ENCODE measurements at regions not wholly inside any gene's neighbourhood (a gene's known extent, or its start where the extent isn't known, plus 50 kb on each side); places are given as distances from the start of the nearest gene placed in this dataset.
"Not testable (repeated sequence)": the region's sequence is repeated elsewhere in the genome, so short reads cannot be mapped to it uniquely, and the experiment has no call there.

DNA sequence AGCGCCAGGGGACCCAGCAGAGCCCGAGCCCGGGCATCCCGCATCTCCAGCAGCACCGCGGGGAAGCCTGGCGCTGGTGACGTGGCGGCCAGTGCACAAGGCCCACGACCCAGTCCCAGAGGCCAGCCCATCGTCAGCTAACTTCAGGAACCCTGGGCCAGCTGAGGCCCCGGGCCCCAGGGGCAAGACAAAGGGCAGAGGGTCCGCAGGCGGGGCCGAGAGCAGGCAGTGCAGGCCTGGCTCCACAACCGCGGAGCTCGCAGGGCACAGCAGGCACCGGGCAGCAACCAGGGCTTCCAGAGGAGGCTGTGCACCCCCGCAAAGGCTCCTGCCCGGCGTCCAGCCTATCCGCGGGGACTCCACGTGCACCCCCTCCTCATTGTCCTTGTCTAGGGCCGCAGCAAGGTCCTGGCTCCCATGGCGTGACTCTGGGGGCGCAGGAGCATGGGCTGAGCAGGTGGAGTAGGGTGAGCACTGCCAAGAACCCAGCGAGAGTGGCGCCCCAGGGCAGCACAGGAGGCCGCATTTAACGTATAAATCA is 352.5 kb downstream of the KCNJ18 start:
- ATAC-seq; H3K4me3 ChIP-seq; H3K9me3 ChIP-seq; H3K4me2 ChIP-seq; FAIRE-seq; DNase-seq (ENCODE audit: low read depth in 1 of 2, low spot score in 1 of 2); POLR2A ChIA-PET; H3K27ac ChIP-seq; H3K4me1 ChIP-seq; CTCF ChIA-PET: not testable (repeated sequence)
- WGBS (ENCODE audit: missing lambda C conversion rate) = 53% methylated on average over 13 of the region's 32 CpGs

DNA sequence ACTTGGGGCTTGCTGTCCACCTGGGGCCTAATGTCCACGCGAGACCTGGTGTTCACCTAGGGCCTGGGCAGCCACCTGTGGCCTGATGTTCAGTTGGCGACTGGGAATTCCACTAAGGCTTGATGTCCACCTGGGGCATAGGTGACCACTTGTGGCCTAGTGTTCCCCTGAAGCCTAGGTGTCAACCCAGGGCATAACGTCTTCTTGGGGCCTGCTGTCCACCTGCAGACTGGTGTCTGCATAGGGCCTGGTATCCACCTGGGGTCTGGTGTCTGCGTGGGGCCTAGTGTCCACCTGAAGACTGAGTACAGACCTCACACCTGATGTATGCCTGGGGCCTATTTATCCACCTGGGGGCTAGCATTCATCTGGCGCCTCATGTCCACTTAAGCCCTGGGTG is 355.2 kb downstream of the KCNJ18 start:
- FAIRE-seq; H3K4me2 ChIP-seq; POLR2A ChIA-PET; CTCF ChIA-PET; ATAC-seq; H3K27ac ChIP-seq; H3K4me3 ChIP-seq; H3K9me3 ChIP-seq; DNase-seq (ENCODE audit: low read depth in 1 of 2, low spot score in 1 of 2); H3K4me1 ChIP-seq: not testable (repeated sequence)
- WGBS (ENCODE audit: missing lambda C conversion rate) = 30% methylated on average over 3 of the region's 6 CpGs

- H3K9me3 ChIP-seq; H3K4me1 ChIP-seq; FAIRE-seq; H3K4me2 ChIP-seq; CTCF ChIA-PET; POLR2A ChIA-PET; H3K27ac ChIP-seq; ATAC-seq; DNase-seq (ENCODE audit: low read depth in 1 of 2, low spot score in 1 of 2); H3K4me3 ChIP-seq: not testable (repeated sequence)
- WGBS (ENCODE audit: missing lambda C conversion rate) = 18% methylated on average over 5 of the region's 5 CpGs
These were observed 355.9 kb downstream of the KCNJ18 start for GRCh38 chr17:22048226-22048625.

- H3K9me3 ChIP-seq; H3K27ac ChIP-seq; H3K4me3 ChIP-seq; CTCF ChIA-PET; FAIRE-seq; H3K4me2 ChIP-seq; H3K4me1 ChIP-seq; DNase-seq (ENCODE audit: low read depth in 1 of 2, low spot score in 1 of 2); POLR2A ChIA-PET; ATAC-seq: not testable (repeated sequence)
- WGBS (ENCODE audit: missing lambda C conversion rate) = 0% methylated on average over 1 of the region's 3 CpGs
These were observed 358.4 kb downstream of the KCNJ18 start for GRCh38 chr17:22050766-22051165.

DNA sequence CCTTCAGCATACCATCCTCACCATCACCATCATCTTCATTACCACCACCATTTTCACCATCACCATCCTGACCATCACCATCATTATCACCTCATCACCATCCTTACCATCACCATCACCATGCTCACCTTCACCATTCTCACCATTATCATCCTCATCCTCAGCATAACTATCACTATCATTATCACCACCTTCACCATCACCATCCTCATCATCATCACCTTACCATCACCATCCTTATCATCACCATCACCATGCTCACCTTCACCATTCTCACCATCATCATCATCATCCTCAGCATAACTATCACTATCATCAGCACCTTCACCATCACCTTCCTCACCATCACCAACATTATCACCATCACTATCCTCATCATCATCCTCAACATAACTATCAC is 360.4 kb downstream of the KCNJ18 start:
- H3K4me2 ChIP-seq; FAIRE-seq; ATAC-seq; H3K4me1 ChIP-seq; CTCF ChIA-PET; POLR2A ChIA-PET; H3K4me3 ChIP-seq; H3K27ac ChIP-seq; DNase-seq (ENCODE audit: low read depth in 1 of 2, low spot score in 1 of 2); H3K9me3 ChIP-seq: not testable (repeated sequence)

- H3K4me2 ChIP-seq; H3K27ac ChIP-seq; H3K4me1 ChIP-seq; H3K9me3 ChIP-seq; DNase-seq (ENCODE audit: low read depth in 1 of 2, low spot score in 1 of 2); FAIRE-seq; CTCF ChIA-PET; POLR2A ChIA-PET; ATAC-seq; H3K4me3 ChIP-seq: not testable (repeated sequence)
- WGBS (ENCODE audit: missing lambda C conversion rate) = 0% methylated on average over 1 of the region's 1 CpG
These were observed 364.2 kb downstream of the KCNJ18 start for GRCh38 chr17:22056566-22056965.

DNA sequence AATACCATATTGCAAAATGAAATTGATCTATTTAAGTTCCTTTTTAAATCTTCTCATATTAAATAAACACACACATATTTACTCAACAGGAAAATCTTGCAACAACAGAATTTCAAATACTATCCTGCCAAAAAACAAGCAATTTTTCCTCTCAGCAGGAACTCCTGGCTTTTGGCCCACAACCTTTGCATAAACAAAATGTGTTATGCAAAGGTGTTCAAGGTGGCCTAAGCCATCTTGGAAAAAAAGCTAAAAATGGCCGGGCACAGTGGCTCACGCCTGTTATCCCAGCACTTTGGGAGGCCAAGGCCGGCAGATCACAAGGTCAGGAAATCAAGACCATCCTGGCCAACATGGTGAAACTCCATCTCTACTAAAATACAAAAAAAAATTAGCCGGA is 383.6 kb downstream of the KCNJ18 start:
- H3K4me2 ChIP-seq; H3K4me3 ChIP-seq; CTCF ChIA-PET; DNase-seq (ENCODE audit: low read depth in 1 of 2, low spot score in 1 of 2); ATAC-seq; H3K4me1 ChIP-seq; FAIRE-seq; H3K27ac ChIP-seq; POLR2A ChIA-PET; H3K9me3 ChIP-seq: not testable (repeated sequence)
- WGBS (ENCODE audit: missing lambda C conversion rate) = 25% methylated on average over 4 of the region's 4 CpGs

DNA sequence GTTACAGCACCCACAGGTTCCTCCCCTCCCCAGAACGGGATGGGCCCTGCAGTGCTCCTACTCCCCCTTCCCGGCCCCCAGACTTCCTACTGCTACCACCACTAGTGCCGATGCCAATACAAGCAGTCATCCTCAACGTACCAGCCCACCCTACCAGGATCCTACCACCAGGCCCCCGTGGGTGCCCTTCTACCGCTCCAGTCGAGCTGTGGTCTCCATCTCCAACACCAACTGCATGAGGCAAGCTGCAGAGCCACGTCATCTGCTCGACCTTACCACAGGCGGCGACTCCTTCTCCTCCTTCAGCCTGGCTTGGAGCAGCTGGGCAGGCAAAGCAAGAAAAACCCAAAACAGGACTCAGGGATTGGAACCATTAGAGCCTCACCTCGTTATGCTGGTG is 396.3 kb downstream of the KCNJ18 start:
- H3K9me3 ChIP-seq; FAIRE-seq; H3K4me1 ChIP-seq; H3K4me2 ChIP-seq; H3K27ac ChIP-seq; CTCF ChIA-PET; H3K4me3 ChIP-seq; ATAC-seq; DNase-seq (ENCODE audit: low read depth in 1 of 2, low spot score in 1 of 2); POLR2A ChIA-PET: not testable (repeated sequence)
- 2% methylated on average over 9 of the region's 12 CpGs for WGBS (ENCODE audit: missing lambda C conversion rate)

DNA sequence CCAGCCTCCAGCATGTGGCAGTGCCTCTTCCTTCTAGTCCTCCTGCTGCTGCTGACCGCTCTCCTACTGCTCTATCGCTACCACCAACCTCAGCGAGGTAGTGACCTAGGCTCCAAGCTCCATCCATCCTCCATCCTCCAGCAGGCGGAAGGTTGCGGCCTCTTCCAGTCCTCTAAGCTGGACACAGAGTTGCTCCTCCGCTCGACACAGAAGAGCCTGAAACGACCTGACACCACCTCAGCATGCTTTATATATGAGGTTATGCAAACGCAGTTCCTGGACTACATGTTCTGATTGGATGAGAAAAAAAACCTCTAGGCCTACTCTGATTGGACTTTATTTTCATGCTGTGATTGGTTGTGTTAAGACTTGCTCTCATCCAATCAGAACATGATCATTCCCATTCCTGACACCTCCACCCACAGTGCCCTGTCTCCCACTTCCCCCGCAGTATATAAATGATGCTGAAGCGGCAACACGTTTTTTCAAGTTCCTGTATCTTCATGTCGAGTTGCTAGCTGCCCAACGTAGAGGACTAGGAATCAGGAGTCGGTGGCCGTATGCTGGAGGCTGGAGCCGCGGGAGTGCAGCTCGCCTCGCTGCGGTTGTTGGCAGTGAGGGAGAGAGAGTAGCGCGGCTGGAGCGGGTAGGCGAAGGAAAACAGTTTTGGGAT is 398.1 kb downstream of the KCNJ18 start:
- POLR2A ChIA-PET = no interaction called here
- 58% methylated on average over 25 of the region's 25 CpGs for WGBS (ENCODE audit: missing lambda C conversion rate)
- TF ChIP-seq, protein P1, sequence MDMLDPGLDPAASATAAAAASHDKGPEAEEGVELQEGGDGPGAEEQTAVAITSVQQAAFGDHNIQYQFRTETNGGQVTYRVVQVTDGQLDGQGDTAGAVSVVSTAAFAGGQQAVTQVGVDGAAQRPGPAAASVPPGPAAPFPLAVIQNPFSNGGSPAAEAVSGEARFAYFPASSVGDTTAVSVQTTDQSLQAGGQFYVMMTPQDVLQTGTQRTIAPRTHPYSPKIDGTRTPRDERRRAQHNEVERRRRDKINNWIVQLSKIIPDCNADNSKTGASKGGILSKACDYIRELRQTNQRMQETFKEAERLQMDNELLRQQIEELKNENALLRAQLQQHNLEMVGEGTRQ (IDR thresholded peaks at IDR 0.05) = no peak
- TF ChIP-seq HES2 (IDR thresholded peaks at IDR 0.05) = no peak
- no peak for TF ChIP-seq HEYL (CRISPR knock-in tag; IDR thresholded peaks at IDR 0.05)
- TF ChIP-seq GATA3 (IDR thresholded peaks at IDR 0.05; ENCODE audit: borderline replicate concordance) = no peak
- no peak for TF ChIP-seq POLR2AphosphoS2 (conservative IDR thresholded peaks at IDR 0.05; ENCODE audit: low read length)
- TF ChIP-seq EP300 (IDR thresholded peaks at IDR 0.05) = no peak
- ATAC-seq (no peak), DNase-seq (ENCODE audit: low read depth in 1 of 2, low spot score in 1 of 2) (peak in 1 of 2 experiments; percentile 2), FAIRE-seq (no peak)
- no peak overlapping the region for H3K4me3 ChIP-seq
- no peaks in the 10 kb centered on the region for H3K4me1 ChIP-seq
- no peak overlapping the region for H3K4me2 ChIP-seq
- CTCF ChIA-PET = no interaction called here
- no peaks in the 10 kb centered on the region for H3K9me3 ChIP-seq
- H3K27ac ChIP-seq = no peak overlapping the region

GRCh38 chr17:22091041-22091679 is 398.8 kb downstream of the KCNJ18 start:
- H3K4me3 ChIP-seq; POLR2A ChIA-PET; FAIRE-seq; H3K27ac ChIP-seq; ATAC-seq; DNase-seq (ENCODE audit: low read depth in 1 of 2, low spot score in 1 of 2); CTCF ChIA-PET; H3K4me1 ChIP-seq; H3K4me2 ChIP-seq; H3K9me3 ChIP-seq: not testable (repeated sequence)
- 25% methylated on average over 11 of the region's 11 CpGs for whole genome bisulfite sequencing (ENCODE audit: missing lambda C conversion rate)
